ENCODE measurements at regions not wholly inside any gene's neighbourhood (a gene's known extent, or its start where the extent isn't known, plus 50 kb on each side); places are given as distances from the start of the nearest gene placed in this dataset.

DNA sequence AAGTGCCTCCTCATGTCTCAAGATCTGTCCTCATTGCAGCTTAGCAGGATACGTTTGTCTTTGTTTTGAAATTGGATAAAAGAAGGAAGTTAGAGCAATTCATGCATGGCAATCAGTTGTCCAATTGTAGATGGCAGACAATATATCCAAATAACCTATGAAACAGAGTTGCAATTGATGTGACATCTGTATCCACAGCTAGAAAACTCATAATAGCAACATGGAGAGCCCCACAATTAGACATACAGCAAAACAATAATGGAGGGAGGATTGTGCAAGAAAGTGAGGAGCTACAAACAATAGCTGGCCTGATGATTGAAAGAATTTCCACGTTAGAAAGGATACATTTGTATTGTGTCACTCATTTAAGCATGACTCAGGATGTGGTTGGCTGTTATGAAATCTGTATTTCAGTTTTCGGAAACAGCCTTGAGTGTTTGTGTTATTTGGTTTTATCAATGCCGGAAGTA is 132.0 kb downstream of the FAM174A start:
- H3K9me3 ChIP-seq (ENCODE audit: low read length) = no peaks in the 10 kb centered on the region
- H3K4me1 ChIP-seq (ENCODE audit: insufficient read depth, low read length, poor library complexity, severe bottlenecking) = peaks cover 5% of the 10 kb centered on the region
- no peak overlapping the region for H3K4me2 ChIP-seq (ENCODE audit: low read length)
- H4K20me1 ChIP-seq (ENCODE audit: insufficient read depth, low read length) = no peaks in the 10 kb centered on the region
- H2AFZ ChIP-seq (ENCODE audit: low read length) = peak overlapping the region; percentile 42
- no peaks in the 10 kb centered on the region for H3K79me2 ChIP-seq (ENCODE audit: insufficient read depth, low read depth, low read length)
- H3K27ac ChIP-seq (ENCODE audit: low read depth, low read length, poor library complexity, severe bottlenecking) = no peak overlapping the region
- BruUV-seq (replicated peaks) = no TSS peak
- TF ChIP-seq, protein P1, sequence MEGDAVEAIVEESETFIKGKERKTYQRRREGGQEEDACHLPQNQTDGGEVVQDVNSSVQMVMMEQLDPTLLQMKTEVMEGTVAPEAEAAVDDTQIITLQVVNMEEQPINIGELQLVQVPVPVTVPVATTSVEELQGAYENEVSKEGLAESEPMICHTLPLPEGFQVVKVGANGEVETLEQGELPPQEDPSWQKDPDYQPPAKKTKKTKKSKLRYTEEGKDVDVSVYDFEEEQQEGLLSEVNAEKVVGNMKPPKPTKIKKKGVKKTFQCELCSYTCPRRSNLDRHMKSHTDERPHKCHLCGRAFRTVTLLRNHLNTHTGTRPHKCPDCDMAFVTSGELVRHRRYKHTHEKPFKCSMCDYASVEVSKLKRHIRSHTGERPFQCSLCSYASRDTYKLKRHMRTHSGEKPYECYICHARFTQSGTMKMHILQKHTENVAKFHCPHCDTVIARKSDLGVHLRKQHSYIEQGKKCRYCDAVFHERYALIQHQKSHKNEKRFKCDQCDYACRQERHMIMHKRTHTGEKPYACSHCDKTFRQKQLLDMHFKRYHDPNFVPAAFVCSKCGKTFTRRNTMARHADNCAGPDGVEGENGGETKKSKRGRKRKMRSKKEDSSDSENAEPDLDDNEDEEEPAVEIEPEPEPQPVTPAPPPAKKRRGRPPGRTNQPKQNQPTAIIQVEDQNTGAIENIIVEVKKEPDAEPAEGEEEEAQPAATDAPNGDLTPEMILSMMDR (conservative IDR thresholded peaks at IDR 0.05; ENCODE audit: low read length) = no peak
- TF ChIP-seq EZH2phosphoT487 (IDR thresholded peaks at IDR 0.05; ENCODE audit: borderline replicate concordance, low read depth, low read length) = no peak
- intact Hi-C loops (cut with micrococcal nuclease; ENCODE audit: unreplicated experiment) = no loop called here
- ChIA-PET CTCF (ENCODE audit: unreplicated experiment) (no interaction called here), POLR2A (interaction anchor here (0.7 kb wide), 1 partner anchor 84 kb away, joined by 3 read pairs; no protein-coding TSS in a partner anchor)
- no peaks in the 10 kb centered on the region for H3K36me3 ChIP-seq (ENCODE audit: insufficient read depth, low read length)
- no peaks in the 10 kb centered on the region for H3K9me2 ChIP-seq (ENCODE audit: insufficient read depth, low read length)
- no peak overlapping the region for H3K4me3 ChIP-seq (ENCODE audit: low read depth, low read length, poor library complexity, severe bottlenecking)
- no peak for DNase-seq (ENCODE audit: low spot score)

DNA sequence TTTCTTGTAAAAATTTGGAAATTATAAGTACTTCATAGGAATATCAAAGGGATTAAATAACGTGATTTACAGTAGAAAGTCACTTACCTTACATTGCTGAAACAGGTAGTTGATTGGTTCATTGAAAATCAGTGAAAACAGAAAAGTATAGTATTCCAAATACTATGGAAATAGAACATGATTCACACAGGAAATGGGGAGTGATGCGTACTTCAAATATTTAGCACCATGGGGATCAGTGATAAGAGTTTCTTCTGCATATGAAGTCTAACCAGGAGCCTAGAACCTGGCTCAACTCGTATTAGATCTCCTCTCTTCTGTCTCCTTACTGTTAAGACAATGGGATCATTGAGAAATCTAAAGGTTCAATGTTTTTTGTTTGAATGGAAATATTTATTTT is 133.3 kb downstream of the FAM174A start:
- Histone ChIP-seq H3K4me1 (ENCODE audit: insufficient read depth, low read length, poor library complexity, severe bottlenecking) (peaks cover 5% of the 10 kb centered on the region), H3K9me2 (ENCODE audit: insufficient read depth, low read length) (no peaks in the 10 kb centered on the region), H3K9me3 (ENCODE audit: low read length) (no peaks in the 10 kb centered on the region), H2AFZ (ENCODE audit: low read length) (no peak overlapping the region), H3K27ac (ENCODE audit: low read depth, low read length, poor library complexity, severe bottlenecking) (no peak overlapping the region), H3K36me3 (ENCODE audit: insufficient read depth, low read length) (no peaks in the 10 kb centered on the region), H3K4me2 (ENCODE audit: low read length) (no peak overlapping the region), H4K20me1 (ENCODE audit: insufficient read depth, low read length) (no peaks in the 10 kb centered on the region), H3K4me3 (ENCODE audit: low read depth, low read length, poor library complexity, severe bottlenecking) (no peak overlapping the region), H3K79me2 (ENCODE audit: insufficient read depth, low read depth, low read length) (no peaks in the 10 kb centered on the region)
- TF ChIP-seq, protein P1 (conservative IDR thresholded peaks at IDR 0.05; ENCODE audit: low read length) = no peak
- TF ChIP-seq EZH2phosphoT487 (IDR thresholded peaks at IDR 0.05; ENCODE audit: borderline replicate concordance, low read depth, low read length) = no peak
- no TSS peak for BruUV-seq (replicated peaks)
- ChIA-PET POLR2A (interaction anchor here (0.9 kb wide), 1 partner anchor 182 kb away, joined by 3 read pairs; no protein-coding TSS in a partner anchor), CTCF (ENCODE audit: unreplicated experiment) (no interaction called here)
- intact Hi-C loops (cut with micrococcal nuclease; ENCODE audit: unreplicated experiment) = no loop called here
- DNase-seq (ENCODE audit: low spot score) = no peak

DNA sequence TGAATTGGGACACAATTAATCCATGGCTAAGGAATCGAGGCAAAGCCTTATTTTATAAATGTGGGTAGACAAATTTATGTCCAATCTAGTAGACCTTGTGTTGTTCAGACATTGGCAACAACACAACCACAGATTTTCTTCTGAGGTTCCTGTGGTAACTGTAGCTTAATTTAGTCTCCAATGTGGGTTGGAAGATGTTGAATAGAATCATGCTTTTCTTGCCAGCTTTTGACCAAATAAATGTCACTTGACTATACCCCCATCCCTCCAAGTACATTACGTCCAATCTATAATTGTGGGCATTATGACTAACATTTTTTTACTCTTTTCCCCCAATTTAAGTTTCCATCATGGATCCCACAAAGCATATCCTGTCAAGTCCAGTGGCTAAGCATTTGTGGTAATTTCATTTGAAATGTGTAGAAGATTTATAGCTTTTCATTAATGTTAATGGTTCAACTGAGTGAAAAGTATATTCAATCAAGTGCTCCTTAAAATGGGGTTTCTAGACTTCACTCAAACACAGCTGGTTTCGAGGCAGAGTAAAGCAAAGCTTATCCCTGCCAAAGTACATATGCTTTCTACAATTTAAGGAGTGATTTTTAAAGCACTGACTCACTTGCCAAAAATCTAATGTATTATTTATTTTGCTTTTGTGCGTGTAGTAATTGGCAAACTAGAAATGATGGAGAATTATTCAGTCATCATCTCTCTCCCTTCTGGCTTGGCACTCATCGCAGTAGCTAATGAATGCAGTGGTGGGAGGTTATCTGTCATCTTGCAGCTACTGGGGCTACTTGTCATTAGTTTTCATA is 141.8 kb downstream of the FAM174A start:
- Histone ChIP-seq H3K79me2 (ENCODE audit: insufficient read depth, low read depth, low read length) (no peaks in the 10 kb centered on the region), H2AFZ (ENCODE audit: low read length) (no peak overlapping the region), H3K4me3 (ENCODE audit: low read depth, low read length, poor library complexity, severe bottlenecking) (no peak overlapping the region), H3K27ac (ENCODE audit: low read depth, low read length, poor library complexity, severe bottlenecking) (no peak overlapping the region), H3K9me2 (ENCODE audit: insufficient read depth, low read length) (no peaks in the 10 kb centered on the region), H3K36me3 (ENCODE audit: insufficient read depth, low read length) (no peaks in the 10 kb centered on the region), H3K9me3 (ENCODE audit: low read length) (no peaks in the 10 kb centered on the region), H3K4me1 (ENCODE audit: insufficient read depth, low read length, poor library complexity, severe bottlenecking) (no peaks in the 10 kb centered on the region), H3K4me2 (ENCODE audit: low read length) (no peak overlapping the region), H4K20me1 (ENCODE audit: insufficient read depth, low read length) (no peaks in the 10 kb centered on the region)
- POLR2A ChIA-PET = interaction anchor here (0.5 to 0.6 kb wide), 3 partner anchors 50 to 1544 kb away, joined by 3 to 5 read pairs (median 3); no protein-coding TSS in a partner anchor
- DNase-seq (ENCODE audit: low spot score) = no peak
- TF ChIP-seq, protein P1 (conservative IDR thresholded peaks at IDR 0.05; ENCODE audit: low read length) = no peak
- TF ChIP-seq EZH2phosphoT487 (IDR thresholded peaks at IDR 0.05; ENCODE audit: borderline replicate concordance, low read depth, low read length) = no peak
- CTCF ChIA-PET (ENCODE audit: unreplicated experiment) = no interaction called here
- intact Hi-C loops (cut with micrococcal nuclease; ENCODE audit: unreplicated experiment) = no loop called here
- no TSS peak for BruUV-seq (replicated peaks)

All from OCI-LY7 (cell line).